ENCODE measurements at regions not wholly inside any gene's neighbourhood (a gene's known extent, or its start where the extent isn't known, plus 50 kb on each side); places are given as distances from the start of the nearest gene placed in this dataset.

DNA sequence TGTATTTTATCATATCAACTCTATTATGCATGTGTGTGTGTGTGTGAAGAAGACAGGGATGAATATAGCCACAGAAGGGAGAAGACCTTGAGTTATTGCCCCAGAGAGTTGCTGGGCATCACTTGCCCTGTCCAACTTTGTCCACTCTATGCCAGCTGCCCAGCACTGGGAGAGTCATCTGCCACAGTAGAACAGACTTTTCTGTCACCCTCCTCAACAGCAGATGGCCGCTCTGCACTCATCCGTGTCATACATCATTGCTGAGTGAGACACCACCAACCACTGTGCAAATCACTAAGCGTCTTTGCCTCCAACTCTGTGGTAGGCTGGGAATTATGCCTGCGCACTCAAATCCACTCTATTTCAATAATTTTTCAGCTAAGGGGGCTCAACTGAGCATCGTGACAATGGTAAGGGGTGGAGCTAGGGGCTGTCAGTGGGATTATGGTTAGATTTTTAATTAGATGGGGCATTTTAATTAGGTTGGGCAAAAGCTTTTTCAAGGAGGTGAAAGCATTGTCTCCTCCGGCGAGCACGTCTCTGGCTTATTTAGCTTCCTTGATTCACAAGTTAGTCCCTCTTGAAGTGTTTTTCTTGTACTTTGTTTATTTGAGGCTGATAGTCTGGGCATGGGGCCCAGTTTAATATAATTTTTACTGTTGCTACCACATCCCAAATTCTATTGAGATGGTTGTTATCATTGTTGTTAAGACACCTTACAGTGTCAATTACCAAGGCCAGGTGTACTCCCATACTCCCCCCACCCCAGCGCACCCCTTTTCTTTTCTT, 100.1 kb upstream of the KLF3 start:
- no peak for DNase-seq (ENCODE audit: low spot score)

DNA sequence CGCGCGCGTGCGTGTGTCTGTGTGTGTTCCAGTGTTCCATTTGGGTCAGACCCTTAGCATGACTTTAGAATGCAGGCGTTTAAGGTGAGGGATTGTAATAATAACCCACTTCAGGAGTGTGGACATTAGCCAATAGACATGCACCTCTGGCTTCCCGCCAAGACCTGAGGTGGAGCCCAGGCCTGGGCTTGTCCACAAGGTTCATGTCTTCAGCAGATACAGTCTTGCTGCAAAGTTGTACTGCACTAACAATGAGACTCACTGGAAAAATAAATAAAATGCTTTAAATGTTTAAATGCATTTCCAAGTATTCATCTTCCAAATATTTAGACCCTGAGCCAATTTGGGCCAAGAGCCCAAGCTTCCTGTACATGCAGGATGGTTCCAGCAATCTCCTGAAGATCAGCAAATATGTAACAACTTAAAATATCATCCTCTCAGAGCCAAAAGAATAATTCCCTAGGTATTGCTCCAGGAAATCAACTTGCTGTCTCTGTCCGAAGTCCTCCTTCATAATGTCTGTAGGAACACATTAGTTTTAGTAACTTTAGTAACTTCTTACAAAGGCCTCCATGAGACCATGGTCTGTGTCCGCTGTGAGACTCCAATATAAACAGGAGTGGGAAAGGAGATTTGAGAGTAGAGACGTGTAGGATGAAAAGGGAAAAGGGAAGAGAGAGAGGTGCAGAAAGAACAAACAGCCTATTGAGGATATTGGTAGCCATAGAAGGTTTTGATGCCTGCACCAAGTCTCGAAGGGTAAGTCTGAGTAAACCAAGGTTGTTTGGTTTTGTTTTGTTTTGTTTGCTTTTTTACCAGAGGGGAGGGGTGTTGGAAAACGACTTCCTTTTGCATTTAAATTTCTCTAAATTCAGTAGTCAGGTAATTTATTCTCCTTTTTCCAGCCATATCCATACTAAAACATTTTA, 98.5 kb upstream of the KLF3 start:
- DNase-seq (ENCODE audit: low spot score) = no peak

DNA sequence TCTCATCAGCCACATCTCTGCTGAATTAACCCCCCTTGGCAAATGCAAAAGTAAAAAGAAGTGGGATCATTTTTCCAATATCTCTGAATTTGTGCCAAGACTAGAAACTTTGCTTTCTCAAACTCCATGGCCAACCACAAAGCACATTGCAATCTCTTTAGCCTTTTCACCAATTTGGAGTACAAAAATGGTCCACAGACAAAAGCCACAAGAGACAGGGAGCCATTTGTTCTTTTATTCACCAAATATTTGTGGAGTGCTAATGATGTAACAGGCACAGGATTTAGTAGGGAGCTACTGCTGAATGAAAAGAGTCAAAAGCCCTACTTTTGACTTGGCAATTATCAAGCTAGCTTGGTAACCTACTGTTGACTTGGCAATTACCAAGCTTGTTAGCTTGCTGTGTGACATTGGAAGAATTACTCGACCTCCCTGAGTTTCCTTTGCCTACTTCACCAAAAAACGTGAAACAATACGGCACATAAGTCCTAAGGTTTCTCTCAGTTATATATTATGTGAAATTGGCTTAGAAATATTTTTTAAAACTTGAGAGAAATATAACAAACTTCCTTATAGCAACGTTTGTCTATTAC, 97.1 kb upstream of the KLF3 start:
- no peak for DNase-seq (ENCODE audit: low spot score)

- DNase-seq (ENCODE audit: low spot score) = peak; percentile 6
Measured at GRCh38 chr4:38567457-38567856, 96.5 kb upstream of the KLF3 start.

DNA sequence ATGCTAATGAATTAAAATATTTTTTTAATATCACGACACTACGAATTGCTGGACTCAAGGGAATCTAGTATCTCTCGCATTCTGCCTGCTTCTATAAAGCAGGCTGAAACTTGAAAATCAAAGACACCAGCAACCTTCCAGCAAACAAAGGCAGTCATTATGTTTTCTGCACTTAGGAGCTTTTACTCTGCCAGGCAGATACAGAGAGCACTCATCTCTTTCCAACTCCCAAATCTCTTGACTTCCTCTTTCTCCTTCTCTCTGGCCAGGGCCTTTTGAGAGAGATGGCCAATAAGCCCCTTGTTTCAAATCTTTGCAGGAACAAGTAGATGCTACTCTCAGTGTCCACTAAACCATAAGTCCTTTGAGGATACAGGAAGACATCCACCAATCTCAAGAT, 95.2 kb upstream of the KLF3 start:
- DNase-seq (ENCODE audit: low spot score) = no peak

GRCh38 chr4:38570647-38571276, 93.2 kb upstream of the KLF3 start:
- DNase-seq (ENCODE audit: low spot score) = no peak

DNA sequence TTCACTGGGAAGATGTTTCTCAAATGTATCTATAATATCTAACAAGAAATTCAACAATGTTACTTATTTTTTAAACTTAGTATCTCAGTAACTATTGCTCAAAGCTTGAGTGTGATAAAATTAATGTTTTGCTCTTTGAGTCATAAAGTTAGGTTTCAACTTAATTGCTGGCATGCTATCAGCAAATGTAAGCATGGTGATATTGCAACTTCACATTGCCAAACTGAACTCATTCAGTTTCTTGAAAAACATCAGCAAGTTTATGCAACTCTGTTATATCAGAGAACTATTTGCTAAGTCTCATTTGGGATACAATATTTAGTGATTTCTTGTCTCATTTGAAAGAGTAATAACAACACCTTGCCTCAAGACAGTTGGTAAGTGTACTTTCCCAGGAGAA, 91.2 kb upstream of the KLF3 start:
- DNase-seq (ENCODE audit: low spot score) = no peak

DNA sequence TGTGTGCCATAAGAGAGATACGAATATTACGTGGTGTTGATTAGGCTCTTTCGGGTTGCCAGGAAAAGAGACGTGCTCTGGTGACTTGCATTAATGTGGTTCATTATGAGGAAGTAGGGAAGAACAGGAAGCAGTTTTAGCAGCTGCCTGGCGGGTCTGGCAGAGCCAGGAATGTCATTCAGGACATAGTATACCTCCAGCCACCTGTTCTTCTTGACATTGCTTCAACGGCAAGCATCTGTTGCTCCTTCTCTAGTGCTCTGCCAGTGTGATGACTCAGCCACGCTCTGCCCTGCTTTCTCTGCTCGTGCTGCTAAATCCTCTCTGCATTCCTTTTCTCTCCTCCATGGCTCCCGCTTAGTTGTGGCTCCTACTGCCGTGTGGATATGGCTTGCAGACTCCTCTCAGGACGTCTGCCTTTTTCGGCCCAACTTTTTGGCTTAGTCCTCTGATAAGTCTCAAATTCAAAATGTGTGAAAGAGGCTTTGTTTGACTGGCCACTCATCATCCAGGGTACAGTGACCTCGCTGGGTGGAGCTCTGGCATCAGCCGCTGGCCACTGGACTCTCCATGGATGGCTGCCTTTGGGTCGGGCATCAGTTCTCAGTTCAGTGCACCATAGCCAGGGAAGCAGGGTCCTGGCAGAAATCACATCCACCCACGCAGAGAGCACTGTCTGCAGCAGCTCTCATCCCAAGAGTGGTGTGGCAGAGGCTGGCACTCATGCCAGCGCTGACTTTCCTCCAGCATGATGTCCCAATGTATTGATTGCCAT, 89.3 kb upstream of the KLF3 start:
- no peak for DNase-seq (ENCODE audit: low spot score)

- DNase-seq (ENCODE audit: low spot score) = no peak
Measured at GRCh38 chr4:38576767-38577166, 87.2 kb upstream of the KLF3 start.

DNA sequence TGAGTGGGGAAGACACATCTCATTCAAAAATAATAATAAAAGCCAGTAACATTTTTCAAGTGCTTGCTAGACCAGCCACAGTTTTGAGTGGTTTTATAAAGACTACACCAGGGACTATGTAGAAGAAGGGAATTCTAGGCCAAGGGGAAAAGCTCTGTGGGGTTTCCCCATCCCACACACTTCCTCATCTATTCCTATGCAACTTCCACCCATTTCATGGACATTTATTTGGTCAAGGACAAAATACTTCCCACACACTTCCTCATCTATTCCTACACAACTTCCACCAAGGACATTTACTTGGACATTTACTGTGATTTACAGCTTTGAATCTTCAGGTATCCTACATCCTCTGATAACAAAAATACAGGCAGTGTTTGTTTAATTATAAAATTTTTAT, 86.5 kb upstream of the KLF3 start:
- DNase-seq (ENCODE audit: low spot score) = no peak

DNA sequence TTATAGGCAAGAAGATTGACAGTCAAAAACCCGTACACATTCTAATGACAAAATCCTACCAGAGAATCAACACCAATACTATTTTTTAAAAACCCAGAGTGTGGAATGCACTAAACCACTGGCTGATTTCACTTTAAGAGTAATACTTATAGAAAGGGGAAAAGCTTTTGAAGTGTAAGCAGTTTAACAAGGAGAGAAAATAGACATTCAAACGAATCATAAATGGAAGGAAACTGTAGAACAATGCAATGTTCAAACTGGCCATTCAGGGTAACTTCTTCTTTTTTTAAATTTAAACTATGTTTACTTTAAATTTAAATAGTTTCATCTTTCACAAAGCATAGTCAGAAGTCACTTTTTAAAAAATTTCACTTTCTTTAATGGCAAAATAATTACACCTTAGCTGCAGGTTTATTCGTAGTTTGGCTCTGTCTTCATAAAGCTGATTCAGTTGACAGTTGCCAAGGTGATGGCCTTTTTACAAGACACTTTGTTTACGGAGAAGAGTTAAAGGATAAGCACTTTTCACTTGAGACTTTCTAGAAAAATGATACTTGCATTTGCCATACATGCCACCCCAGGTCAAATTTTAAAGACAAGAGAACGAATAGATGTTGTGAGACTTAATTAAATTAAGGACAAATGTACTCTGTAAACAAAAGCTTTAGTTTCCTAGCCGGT, 82.4 kb upstream of the KLF3 start:
- DNase-seq (ENCODE audit: low spot score) = no peak

DNA sequence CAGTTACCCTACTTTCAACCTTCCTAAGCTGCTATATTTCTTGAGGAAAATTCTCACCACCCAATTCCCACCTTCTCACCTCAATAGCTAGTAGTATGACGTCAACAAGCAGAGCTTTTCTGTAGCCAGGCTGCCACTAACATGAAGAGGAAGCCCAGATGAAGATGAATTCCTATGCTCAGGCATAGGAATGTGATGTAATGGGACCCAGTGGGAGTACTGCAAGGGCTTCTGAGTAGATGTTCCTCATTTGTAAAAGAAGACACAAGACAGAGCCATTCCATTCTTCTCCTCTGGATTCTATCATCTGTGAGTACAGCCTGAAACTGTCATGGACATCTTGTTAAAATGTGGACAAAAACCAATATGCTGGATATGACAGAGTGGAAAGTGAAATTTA, 81.6 kb upstream of the KLF3 start:
- no peak for DNase-seq (ENCODE audit: low spot score)

- DNase-seq (ENCODE audit: low spot score) = peak; percentile 10
Measured at GRCh38 chr4:38582889-38583470, 81.0 kb upstream of the KLF3 start.

DNA sequence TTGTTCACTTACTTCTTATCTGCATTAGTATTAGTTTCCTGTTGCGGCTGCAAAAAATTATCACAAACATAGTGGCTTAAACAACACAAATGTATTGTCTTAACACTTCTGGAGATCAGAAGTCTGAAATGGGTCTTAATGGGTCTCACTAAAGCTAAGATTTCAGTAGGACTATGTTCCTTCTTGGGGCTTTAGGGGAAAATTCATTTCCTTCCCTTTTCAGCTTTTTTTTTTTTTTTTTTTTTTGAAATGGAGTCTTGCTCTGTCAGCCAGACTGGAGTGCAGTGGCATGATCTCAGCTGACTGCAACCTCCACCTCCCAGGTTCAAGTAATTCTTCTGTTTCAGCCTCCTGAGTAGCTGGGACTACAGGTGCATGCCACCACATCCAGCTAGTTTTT, 78.1 kb upstream of the KLF3 start:
- DNase-seq (ENCODE audit: low spot score) = no peak

GRCh38 chr4:38587106-38587505, 76.9 kb upstream of the KLF3 start:
- DNase-seq (ENCODE audit: low spot score) = no peak

DNA sequence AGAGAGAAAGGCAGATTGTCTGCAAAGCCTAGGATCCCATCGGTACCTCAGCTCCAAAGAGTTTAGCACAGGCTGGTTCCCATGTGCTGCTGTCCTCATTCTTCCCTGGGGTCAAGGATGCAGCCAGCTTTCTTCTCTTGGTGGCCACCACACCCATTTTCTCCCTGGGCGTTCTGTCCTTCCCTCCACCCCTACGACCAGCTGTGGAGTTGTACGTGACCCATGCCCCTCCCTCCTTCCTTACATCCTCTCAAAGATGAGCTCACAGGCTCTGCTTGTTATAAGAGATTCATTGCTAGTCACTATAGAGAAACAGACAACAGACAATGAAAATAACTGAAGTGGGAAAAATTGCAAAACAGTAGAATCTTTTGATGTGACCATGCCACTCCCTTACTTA, 74.0 kb upstream of the KLF3 start:
- DNase-seq (ENCODE audit: low spot score) = no peak

DNA sequence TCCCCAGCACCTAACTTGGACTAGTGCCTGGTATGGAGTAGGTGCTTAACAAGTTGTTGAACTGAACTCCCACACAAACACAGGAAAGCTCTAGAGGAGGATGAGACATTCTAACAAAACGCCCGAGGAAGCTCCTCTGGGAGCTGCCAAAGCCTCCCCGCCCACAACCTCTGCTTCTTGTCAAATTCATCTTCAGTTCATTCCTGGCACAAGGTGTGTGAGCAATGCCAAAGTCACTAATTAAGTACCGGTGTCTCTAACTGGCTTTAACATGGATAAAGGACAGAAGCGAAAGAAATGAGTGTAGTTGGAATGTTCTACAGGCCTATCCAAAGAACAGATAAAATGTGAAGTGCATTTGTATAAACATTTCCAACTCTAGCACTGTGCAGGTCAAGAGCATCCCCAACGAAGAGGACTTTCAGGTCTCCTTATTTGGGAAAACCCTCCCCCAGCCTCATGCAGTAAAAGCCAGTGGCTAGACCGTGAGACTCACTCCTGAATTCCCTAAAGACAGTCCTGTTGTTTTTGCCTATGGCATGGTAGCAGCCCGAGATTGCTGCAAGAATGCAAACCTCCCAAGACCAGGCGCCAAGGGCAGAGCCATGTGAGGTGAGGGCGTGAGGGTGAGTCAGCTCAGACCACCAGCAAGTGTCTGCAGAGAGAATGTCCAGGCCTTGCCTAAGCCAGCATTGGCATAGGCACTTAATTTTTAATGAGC, 72.2 kb upstream of the KLF3 start:
- no peak for DNase-seq (ENCODE audit: low spot score)

GRCh38 chr4:38598489-38598888, 65.5 kb upstream of the KLF3 start:
- no peak for DNase-seq (ENCODE audit: low spot score)

DNA sequence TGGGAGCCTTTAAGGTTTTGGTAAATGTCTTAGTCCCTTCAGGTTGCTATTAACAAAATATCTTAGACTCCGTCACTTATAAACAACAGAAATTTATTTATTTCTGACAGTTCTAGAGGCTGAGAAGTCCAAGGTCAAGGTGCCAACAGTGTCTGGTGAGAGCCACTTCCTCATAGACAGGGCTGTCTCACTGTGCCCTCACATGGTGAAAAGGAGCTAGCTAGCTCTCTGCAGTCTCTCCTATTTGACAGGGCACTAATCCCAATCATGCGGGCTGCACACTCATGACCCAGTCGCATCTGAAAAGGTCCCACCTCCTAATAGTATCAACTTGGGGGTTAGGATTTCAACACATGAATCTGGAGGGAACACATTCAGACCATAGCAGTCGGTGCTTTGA, 63.4 kb upstream of the KLF3 start:
- no peak for DNase-seq (ENCODE audit: low spot score)

All from activated CD4-positive, alpha-beta T cell treated with anti-CD3 and anti-CD28 coated beads, Interleukin-2, Interleukin-4, amounts not matched to agents 100 ng/mL and 50 ng/mL, durations not matched to agents 16 hours and 8 hours (primary cell).